GM21381 (cell line): ENCODE measurements at regions not wholly inside any gene's neighbourhood (a gene's known extent, or its start where the extent isn't known, plus 50 kb on each side); places are given as distances from the start of the nearest gene placed in this dataset.
"Not testable (repeated sequence)": the region's sequence is repeated elsewhere in the genome, so short reads cannot be mapped to it uniquely, and the experiment has no call there.

Source experiments
- ATAC-seq: cut with Tn5 transposase; IDR thresholded peaks from one replicate; pipeline ENCODE4 v1.9.1; 2021; ENCODE audit warnings: mild to moderate bottlenecking, moderate library complexity; ENCODE audit not compliant: unreplicated experiment

- peak; percentile 65 for ATAC-seq
These were observed 222.2 kb downstream of the LY86 start for GRCh38 chr6:6810727-6811126.

- peak; percentile 17 for ATAC-seq
These were observed 222.8 kb downstream of the LY86 start for GRCh38 chr6:6811128-6812009.

GRCh38 chr6:6812427-6812826 is 223.9 kb downstream of the LY86 start:
- ATAC-seq, result no peak

GRCh38 chr6:6815732-6816131 is 227.2 kb downstream of the LY86 start:
- ATAC-seq, result no peak

GRCh38 chr6:6816716-6817115 is 228.2 kb downstream of the LY86 start:
- ATAC-seq, result no peak

GRCh38 chr6:6818078-6818639 is 229.6 kb downstream of the LY86 start:
- ATAC-seq, result no peak

- no peak for ATAC-seq
These were observed 232.2 kb downstream of the LY86 start for GRCh38 chr6:6820641-6821238.

- no peak for ATAC-seq
These were observed 233.2 kb downstream of the LY86 start for GRCh38 chr6:6821639-6822261.

GRCh38 chr6:6823030-6823429 is 234.5 kb downstream of the LY86 start:
- no peak for ATAC-seq

GRCh38 chr6:6823568-6824224 is 235.2 kb downstream of the LY86 start:
- ATAC-seq, result no peak

- no peak for ATAC-seq
These were observed 235.9 kb downstream of the LY86 start for GRCh38 chr6:6824381-6824780.

- ATAC-seq, result no peak
These were observed 236.8 kb downstream of the LY86 start for GRCh38 chr6:6825193-6825784.

GRCh38 chr6:6826095-6826901 is 237.8 kb downstream of the LY86 start:
- ATAC-seq, result peak; percentile 90

GRCh38 chr6:6826961-6827360 is 238.4 kb downstream of the LY86 start:
- ATAC-seq, result no peak

GRCh38 chr6:6829872-6830685 is 241.6 kb downstream of the LY86 start:
- no peak for ATAC-seq

- ATAC-seq, result not testable (repeated sequence)
These were observed 242.2 kb downstream of the LY86 start for GRCh38 chr6:6830686-6831063.

- ATAC-seq, result no peak
These were observed 243.9 kb downstream of the LY86 start for GRCh38 chr6:6832439-6832838.

- ATAC-seq, result no peak
These were observed 246.1 kb downstream of the LY86 start for GRCh38 chr6:6834356-6835222.
